ENCODE measurements at regions not wholly inside any gene's neighbourhood (a gene's known extent, or its start where the extent isn't known, plus 50 kb on each side); places are given as distances from the start of the nearest gene placed in this dataset.

GRCh38 chr10:78613132-78613531 is 455.6 kb upstream of the ZMIZ1 start:
- no peak for TF ChIP-seq CTCF (IDR thresholded peaks at IDR 0.05; ENCODE audit: low read depth, low read length, missing control alignments)
- no peak for DNase-seq (ENCODE audit: low read depth)
- no peak overlapping the region for H3K4me3 ChIP-seq (ENCODE audit: low read depth, low read length)
- in situ Hi-C loops (cut with HindIII; ENCODE audit: low sequenced_read_pairs), result no loop called here

DNA sequence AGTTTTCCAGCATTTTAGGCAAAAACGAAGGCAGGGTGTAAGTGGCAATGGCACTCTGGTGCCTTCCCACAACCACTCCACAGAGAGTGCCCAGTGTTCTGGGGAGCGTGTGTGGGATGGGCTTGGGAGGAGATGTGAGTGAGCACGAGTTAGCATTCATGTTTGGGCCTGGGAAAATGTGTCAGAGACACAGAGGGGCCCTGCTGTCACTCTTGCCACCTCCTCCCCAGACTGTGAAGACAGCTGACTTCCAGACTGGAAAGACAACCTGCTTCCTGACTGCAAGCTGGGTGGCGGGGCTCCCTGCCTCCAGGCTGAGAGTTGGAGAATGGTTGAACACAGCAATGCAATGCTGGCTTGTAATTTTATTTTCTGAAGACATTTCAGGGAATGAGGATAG is 454.5 kb upstream of the ZMIZ1 start:
- TF ChIP-seq CTCF (IDR thresholded peaks at IDR 0.05; ENCODE audit: low read depth, low read length, missing control alignments), result no peak
- no peak for DNase-seq (ENCODE audit: low read depth)
- in situ Hi-C loops (cut with HindIII; ENCODE audit: low sequenced_read_pairs), result no loop called here

DNA sequence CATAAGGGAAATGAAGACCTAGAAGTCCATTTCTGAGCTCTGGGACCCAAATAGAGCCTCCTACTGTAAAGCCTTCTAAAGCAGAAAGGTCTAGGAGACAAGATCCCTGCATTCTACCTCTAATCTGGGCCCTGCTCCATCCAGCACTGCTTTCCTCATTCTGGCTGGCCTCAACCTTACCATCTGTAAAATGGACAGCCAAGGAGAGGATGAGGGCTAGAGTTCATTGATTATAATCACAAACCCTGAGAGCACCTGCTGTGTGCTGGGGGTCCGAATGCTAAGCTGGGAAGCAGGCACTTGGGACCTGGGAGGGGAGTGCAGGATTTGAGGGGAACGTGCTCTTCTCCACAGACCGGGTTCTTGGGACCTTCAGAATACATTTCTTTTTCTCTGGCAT is 454.0 kb upstream of the ZMIZ1 start:
- in situ Hi-C loops (cut with HindIII; ENCODE audit: low sequenced_read_pairs), result no loop called here

More for the DNA sequence above, 454.5 kb upstream of the ZMIZ1 start:
- H3K4me3 ChIP-seq (ENCODE audit: low read depth, low read length), result no peak overlapping the region

DNA sequence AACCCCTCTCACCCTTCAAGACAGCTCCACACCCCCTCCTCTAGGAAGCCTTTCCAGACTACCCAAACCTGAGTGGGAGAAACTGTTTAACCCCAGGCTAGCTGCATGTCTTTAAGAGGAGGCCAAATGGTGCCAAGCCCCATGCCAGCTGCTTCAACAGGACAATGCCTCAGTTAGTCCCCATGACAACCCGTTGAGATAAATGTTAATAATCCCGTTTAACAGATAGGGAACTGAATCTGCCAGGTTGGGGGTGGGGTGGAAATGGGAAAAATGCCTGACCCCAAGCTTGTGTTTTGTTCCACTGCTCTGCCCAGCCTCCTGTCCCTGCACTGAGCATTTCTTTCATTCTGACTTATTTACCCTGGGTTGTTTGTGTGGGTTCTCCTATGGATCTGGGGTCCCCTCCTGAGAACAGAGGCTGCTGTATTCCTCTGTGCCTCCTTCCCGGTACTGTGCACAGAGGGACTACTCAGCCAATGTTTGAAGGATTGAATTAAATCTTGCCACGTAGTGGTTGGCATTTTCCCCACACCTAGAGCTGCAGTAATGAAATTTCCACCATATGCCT is 452.6 kb upstream of the ZMIZ1 start:
- in situ Hi-C loops (cut with HindIII; ENCODE audit: low sequenced_read_pairs), result no loop called here
- no peak overlapping the region for H3K4me3 ChIP-seq (ENCODE audit: low read depth, low read length)
- TF ChIP-seq CTCF (IDR thresholded peaks at IDR 0.05; ENCODE audit: low read depth, low read length, missing control alignments), result no peak
- DNase-seq (ENCODE audit: low read depth), result no peak

More for the DNA sequence above, 454.0 kb upstream of the ZMIZ1 start:
- TF ChIP-seq CTCF (IDR thresholded peaks at IDR 0.05; ENCODE audit: low read depth, low read length, missing control alignments), result no peak
- no peak overlapping the region for H3K4me3 ChIP-seq (ENCODE audit: low read depth, low read length)
- DNase-seq (ENCODE audit: low read depth), result no peak

- in situ Hi-C loops (cut with HindIII; ENCODE audit: low sequenced_read_pairs), result no loop called here
- TF ChIP-seq CTCF (IDR thresholded peaks at IDR 0.05; ENCODE audit: low read depth, low read length, missing control alignments), result no peak
- H3K4me3 ChIP-seq (ENCODE audit: low read depth, low read length), result no peak overlapping the region
- DNase-seq (ENCODE audit: low read depth), result no peak
Observed at GRCh38 chr10:78617115-78617514, 451.7 kb upstream of the ZMIZ1 start.

DNA sequence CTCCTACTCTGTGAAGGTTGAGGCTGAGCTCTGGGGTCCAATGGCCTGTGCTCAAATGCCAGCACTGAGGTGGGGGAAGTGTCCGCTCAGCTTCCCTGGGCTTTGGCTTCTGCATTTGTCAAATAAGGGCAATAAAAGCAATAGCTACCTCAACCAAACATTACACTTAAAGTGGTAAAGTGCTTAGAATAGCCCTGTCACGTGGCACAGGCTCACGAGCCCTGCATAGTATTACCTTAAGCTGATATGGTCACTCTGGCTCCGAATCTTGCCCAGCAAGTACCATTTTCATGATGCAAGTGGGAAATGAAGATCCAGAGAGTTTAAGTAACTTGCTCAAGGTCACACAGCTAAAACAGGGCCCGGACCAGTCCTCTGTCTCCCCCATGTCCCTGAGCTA is 451.1 kb upstream of the ZMIZ1 start:
- DNase-seq (ENCODE audit: low read depth), result no peak
- no peak overlapping the region for H3K4me3 ChIP-seq (ENCODE audit: low read depth, low read length)
- no peak for TF ChIP-seq CTCF (IDR thresholded peaks at IDR 0.05; ENCODE audit: low read depth, low read length, missing control alignments)
- in situ Hi-C loops (cut with HindIII; ENCODE audit: low sequenced_read_pairs), result no loop called here
